Fibroblast of skin of abdomen (primary cell): ENCODE measurements at regions not wholly inside any gene's neighbourhood (a gene's known extent, or its start where the extent isn't known, plus 50 kb on each side); places are given as distances from the start of the nearest gene placed in this dataset.
A peak's percentile ranks its signal among the peaks of the same experiment; 100 is the strongest.

Source experiments
- DNase-seq: peaks from one replicate; pipeline ENCODE4 v3.0.0-alpha.2; 2013

- DNase-seq = no peak
Measured at GRCh38 chr13:76503766-76504165, 382.4 kb downstream of the KCTD12 start.

DNA sequence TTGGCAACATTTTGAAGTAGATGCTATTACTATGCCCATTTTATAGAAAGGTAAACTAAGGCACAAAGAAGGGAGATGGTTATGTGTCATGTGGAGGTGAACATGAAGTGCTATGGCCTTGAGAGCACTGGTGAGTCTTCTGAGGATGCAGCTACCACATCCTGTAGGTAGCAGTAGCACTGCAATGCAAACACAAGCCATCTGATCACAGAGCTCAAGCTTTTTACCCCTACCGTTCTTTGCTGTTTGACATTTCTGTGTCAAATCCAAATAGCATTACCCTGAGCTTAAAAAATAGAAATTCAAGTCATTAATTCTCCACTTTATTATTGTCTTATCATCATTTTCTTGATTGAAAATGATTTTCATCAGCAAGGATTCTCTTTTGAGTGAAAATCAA, 382.9 kb downstream of the KCTD12 start:
- no peak for DNase-seq

GRCh38 chr13:76500894-76501293, 385.3 kb downstream of the KCTD12 start:
- DNase-seq = no peak

DNA sequence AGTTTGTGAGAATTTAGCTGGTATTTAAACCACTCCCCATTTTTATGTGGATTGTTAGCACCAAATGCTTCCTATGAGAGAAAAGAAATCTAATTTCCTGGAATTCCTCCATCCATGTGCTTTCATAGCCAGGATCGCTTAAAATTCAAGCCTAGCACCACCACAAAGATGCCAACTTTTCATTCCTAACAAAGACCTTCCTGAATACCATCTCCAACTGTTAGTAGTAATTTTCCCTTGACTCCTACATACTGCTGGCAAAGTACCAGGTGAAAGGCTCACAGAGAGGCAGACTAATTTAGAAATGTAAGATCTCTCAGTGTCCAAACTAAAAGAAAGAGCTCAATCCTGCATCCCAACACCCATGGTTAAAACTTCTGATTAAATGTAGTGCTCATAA, 386.3 kb downstream of the KCTD12 start:
- no peak for DNase-seq

GRCh38 chr13:76489274-76489673, 396.9 kb downstream of the KCTD12 start:
- DNase-seq = no peak

GRCh38 chr13:76481738-76482137, 404.5 kb downstream of the KCTD12 start:
- DNase-seq = no peak

DNA sequence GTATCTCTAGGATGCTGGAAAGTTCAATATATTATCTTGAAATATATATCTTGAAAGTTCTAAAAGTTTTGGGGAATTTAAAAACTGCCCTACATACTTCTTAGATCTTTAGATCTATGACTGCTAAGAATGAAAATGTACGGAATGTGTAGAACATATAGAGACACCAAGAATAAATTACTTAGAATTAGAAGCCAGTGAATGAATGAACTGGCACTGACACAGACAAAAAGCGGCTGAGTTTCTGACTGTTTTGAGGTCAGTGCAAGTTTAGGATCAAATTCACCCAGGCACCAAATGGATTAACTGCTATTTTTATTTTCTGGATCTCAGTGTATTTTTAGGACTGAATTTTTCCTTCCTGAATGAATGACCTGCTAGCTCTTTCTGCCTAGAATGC, 411.2 kb downstream of the KCTD12 start:
- DNase-seq = peak; percentile 55

DNA sequence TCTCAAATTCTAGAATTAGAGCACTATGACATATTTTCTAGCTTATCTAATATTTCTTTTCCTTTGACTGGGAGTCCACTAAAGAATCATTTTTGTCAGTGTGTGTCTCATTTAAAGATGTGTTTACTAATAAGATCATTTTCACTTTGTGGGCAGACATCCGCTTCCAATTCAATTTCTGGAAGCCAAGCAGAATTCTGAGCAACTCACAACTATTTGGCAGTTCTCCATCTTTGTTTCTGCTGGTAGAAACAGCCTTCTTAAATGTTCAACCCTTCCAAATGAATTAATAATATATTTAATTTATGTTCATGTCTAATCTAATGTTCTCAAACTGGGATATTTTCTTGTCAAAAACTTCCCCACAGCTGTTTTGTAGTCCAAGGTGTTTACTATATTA, 411.8 kb downstream of the KCTD12 start:
- peak; percentile 51 for DNase-seq

DNA sequence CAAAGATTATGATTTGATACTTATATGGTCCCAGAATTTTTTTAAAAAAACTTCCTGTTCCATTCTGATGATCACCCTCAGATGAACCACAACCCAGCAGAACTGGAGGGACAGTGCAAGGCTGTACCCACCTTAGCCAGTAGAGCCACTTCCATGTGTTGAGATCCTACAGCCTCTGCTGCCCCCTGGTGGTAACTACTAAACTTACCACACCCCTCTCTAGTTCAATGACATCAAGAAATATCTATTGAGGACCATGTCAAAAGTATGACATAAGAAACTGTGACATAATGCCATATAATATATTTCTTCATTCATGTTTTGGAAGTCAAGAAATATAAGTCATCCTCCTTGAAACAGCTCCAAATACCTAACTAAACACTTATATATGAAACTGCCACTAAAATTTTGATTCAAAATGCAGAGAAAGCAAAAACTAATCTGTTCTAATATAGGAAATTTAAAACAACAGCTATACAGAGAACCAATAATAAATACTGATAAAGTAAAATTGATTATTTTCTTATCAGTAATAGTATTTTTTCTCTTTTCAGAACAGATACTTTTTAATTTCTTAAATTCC, 412.6 kb downstream of the KCTD12 start:
- peak; percentile 69 for DNase-seq

GRCh38 chr13:76472916-76473315, 413.3 kb downstream of the KCTD12 start:
- no peak for DNase-seq

DNA sequence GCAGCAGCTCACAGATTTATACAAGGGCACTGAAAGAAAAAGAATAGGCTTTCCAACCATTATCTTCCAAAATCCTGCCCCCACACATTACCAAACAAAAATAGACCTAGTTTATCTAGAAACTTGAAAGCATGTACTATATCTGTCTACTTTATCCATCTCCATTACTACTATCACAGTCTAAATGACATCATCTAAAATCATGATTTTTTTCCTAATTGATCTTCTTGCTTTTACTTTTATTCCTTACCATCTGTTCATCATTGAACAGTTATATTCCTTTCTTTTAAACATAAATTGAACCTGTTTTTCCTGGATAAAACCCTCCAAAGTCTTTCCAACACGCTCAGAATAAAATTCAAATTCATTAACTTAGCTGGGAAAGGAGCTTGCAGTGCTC, 414.7 kb downstream of the KCTD12 start:
- DNase-seq = no peak

DNA sequence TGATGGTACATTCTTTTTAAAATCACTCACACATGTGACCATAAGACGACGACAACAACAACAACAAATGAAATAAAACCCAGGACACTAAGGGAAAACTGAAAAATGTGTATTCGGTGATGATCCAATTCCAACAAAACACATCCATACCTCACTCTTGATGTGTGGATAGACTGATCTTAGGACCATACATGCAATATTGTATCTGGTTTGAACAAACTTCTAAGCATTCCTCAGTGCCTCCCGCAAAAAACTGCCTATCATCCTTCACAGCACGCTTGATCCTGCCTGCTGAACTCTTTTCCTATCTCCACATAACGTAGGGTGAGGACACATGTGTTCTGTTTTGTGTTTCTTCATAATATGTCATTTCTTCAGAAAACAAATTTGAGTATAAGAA, 415.2 kb downstream of the KCTD12 start:
- DNase-seq = no peak

DNA sequence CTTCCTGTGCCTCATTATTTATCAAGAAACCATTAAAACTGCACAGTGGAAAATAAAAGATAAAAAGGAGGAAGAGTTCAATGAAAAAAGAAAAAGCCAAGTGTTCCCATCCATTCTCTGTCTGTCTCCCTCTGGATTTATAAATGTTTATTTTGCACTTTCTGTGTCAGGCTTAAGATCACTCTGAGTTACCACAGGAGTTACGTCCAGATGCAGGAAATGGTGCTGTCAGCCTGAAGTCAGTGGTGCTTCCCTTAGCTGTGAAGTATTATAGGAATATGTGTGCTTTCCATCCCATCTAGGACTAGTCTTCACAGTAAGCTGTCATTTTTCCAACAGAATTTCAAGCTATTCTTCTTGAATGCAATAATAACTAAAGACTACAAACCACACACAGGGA, 420.2 kb downstream of the KCTD12 start:
- DNase-seq = no peak

- DNase-seq = no peak
Measured at GRCh38 chr13:76463314-76463713, 422.9 kb downstream of the KCTD12 start.

DNA sequence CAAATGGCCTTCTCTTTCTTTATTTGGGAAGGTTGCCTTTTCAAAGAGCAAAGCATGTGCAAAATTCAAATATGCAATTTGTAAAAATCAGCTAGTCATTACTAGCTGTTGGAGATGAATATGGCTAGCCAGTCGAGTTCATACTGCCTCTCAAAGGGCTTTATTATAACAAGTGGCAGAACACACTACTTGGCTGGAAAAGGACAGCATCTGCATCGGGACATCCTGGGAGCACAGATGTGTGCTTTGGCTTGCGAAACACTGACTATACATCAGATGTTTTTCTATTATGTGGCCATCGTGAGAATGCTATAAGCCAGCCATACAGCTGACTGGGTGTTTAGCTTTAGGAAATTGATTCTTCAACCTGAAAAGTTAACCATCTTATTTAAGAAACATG, 424.2 kb downstream of the KCTD12 start:
- DNase-seq = peak; percentile 24

DNA sequence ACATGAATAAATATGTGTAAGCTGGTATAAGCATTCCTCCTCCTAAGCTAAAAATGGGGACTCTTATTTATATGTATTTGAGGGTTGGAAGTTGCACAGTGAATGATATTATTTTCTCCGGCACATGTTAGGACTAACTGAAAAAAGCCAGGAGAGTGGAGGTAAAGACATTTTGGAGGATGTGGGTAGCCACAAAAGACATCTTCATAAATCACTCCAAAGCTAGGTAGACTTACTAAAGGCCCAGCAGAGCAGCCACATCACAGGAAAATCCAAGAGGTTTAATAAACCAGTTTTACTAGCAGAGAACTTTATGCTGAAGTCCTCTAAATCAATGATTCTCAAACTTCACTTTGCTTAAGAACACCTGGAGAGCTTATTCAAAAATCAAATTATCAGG, 424.7 kb downstream of the KCTD12 start:
- no peak for DNase-seq

DNA sequence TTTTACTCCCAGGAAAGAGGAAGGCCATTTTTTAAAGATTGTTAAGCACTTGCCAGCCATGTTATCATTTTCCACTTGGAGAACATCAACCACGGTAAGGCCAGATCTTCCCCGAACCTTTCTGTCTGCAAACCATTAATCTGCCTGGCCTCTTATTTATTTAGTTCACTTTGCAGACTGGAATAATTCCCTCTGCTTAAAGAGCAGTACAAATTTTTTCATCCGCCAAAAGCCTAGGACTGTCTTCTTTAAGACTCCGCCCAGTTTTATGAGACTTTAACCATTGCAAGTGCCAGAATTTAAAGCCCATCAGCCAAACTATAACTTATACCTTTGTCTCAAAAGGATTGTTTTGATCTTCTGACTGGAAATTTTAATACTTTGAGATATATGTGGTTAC, 426.3 kb downstream of the KCTD12 start:
- no peak for DNase-seq

GRCh38 chr13:76455960-76456359, 430.2 kb downstream of the KCTD12 start:
- DNase-seq = peak; percentile 90

- DNase-seq = no peak
Measured at GRCh38 chr13:76454991-76455390, 431.2 kb downstream of the KCTD12 start.

DNA sequence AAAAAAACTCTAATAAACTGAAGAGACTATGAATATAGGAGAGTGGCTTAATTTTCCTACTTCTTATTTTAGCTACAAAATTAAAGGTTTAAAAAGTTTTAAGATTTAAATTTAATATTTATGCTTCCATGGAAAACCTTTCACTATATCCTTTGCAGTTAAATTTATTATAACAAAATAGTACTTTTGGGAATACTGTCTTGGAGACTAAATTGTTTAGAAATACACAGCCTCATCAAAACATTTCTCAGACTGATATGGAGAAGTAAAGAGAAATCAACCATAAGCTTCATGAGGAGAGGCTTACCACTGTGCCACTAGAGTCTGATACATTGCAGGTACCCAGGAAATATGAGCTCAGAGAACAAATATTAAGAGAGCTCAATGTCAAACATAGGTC, 436.5 kb downstream of the KCTD12 start:
- DNase-seq = no peak

DNA sequence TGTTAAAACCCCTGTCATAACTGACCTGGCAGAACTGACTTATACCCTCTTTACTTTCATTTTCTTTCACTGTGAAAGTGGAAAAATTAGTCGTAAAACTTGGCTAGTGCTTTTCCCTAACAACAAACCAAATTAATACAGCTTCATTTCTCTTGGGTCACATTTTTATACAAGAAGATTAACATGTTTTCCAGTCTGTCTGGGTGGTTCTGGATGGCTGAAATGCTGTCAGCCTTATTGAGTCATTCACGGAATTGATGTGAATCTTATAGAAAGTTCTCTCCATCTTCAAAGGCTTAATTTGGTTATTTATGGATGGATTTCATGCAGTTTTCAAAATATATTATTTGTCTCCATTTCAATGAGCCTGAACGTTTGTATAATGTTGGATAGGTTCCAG, 440.0 kb downstream of the KCTD12 start:
- DNase-seq = peak; percentile 6

DNA sequence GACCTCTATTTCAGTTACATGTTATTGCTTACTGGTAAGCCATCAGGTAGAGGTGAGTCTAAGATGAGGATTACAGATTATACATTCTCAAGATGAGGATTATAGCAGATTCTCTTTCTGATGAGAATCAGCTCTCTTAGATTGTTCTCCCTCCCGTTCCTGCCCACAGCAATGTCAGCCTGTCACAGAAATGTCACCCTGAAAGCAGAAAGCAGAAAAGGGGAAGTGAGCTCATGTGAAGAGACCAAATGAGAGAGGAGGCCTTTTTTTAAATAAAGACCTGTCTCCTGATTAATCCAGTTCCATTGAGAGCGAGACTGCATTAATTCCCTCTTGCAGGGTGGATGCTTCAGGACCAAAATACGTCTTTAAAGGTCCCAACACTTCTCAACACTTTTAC, 445.6 kb downstream of the KCTD12 start:
- DNase-seq = no peak

- no peak for DNase-seq
Measured at GRCh38 chr13:76439546-76439945, 446.7 kb downstream of the KCTD12 start.

- peak; percentile 11 for DNase-seq
Measured at GRCh38 chr13:76438050-76438449, 448.2 kb downstream of the KCTD12 start.

GRCh38 chr13:76425935-76426334, 460.3 kb downstream of the KCTD12 start:
- DNase-seq = peak; percentile 83

DNA sequence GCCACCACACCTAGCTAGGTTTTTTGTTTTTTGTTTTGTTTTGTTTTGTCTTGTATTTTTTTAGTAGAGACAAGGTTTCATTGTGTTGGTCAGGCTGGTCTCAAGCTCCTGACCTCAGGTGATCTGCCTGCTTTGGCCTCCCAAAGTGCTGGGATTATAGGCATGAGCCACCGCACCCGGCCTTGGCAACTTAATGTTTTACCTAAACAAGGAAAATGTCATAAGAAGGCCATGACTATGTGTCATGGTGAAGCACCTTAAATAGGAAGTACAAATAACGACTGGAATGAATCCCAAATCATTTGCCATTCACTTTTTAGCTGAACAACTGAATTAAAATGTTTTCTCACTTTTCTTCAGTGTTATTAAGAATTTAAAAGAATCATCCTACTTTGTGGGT, 465.2 kb downstream of the KCTD12 start:
- DNase-seq = no peak
